ENCODE measurements at regions not wholly inside any gene's neighbourhood (a gene's known extent, or its start where the extent isn't known, plus 50 kb on each side); places are given as distances from the start of the nearest gene placed in this dataset.

DNA sequence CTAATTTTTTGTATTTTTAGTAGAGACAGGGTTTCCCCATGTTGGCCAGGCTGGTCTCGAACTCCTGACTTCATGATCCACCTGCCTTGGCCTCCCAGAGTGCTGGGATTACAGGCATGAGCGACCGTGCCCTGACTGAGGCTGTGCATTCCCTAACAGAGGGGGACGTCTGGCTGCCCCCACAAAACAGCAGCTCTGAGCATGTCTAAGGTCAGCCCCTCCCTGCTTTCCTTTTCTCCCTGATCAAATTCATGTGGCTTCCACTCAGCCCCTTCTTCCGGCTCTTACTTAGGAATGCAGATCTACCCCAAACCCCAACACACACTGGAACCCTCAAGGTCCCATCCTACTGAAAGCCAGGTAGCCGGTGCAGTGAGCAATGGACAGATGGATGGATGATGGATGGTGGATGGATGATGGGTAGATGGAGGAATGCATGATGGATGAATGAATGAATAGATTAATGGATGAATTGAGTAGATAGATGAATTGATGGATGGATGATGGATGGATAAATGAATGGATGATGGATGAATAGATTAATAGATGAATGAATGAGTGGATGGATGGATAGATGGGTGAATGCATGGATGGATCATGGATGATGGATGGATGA is 91.5 kb upstream of the BHLHE23 start:
- TF ChIP-seq HOXB13 (CRISPR knock-in tag; IDR thresholded peaks at IDR 0.05; ENCODE audit: low read depth) (no peak), MAFK (IDR thresholded peaks at IDR 0.05; ENCODE audit: partially characterized antibody) (no peak)
- TF ChIP-seq, protein P1, sequence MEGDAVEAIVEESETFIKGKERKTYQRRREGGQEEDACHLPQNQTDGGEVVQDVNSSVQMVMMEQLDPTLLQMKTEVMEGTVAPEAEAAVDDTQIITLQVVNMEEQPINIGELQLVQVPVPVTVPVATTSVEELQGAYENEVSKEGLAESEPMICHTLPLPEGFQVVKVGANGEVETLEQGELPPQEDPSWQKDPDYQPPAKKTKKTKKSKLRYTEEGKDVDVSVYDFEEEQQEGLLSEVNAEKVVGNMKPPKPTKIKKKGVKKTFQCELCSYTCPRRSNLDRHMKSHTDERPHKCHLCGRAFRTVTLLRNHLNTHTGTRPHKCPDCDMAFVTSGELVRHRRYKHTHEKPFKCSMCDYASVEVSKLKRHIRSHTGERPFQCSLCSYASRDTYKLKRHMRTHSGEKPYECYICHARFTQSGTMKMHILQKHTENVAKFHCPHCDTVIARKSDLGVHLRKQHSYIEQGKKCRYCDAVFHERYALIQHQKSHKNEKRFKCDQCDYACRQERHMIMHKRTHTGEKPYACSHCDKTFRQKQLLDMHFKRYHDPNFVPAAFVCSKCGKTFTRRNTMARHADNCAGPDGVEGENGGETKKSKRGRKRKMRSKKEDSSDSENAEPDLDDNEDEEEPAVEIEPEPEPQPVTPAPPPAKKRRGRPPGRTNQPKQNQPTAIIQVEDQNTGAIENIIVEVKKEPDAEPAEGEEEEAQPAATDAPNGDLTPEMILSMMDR (IDR thresholded peaks at IDR 0.05) = no peak
